Left colon (tissue), 2 donors: ENCODE measurements at regions not wholly inside any gene's neighbourhood (a gene's known extent, or its start where the extent isn't known, plus 50 kb on each side); places are given as distances from the start of the nearest gene placed in this dataset.
"Not testable (repeated sequence)": the region's sequence is repeated elsewhere in the genome, so short reads cannot be mapped to it uniquely, and the experiment has no call there.

ENCODE experiments used
- ATAC-seq: fragments of 200-7000 bp; cut with Tn5 transposase; one replicate; pipeline ENCODE4 v1.9.1; 2020; ENCODE audit warnings: mild to moderate bottlenecking, moderate library complexity
- DNase-seq, 2 donors: peaks; one replicate each; pipeline ENCODE4 v3.0.0-alpha.2; 2020
- intact Hi-C, 2 donors: fragments of 100-400 bp; cut with DNase I in 1 of 2; cut with micrococcal nuclease in 1 of 2; formaldehyde crosslinking; loops; one replicate each; pipeline versions ENCODE4 v1.11.2 to v1.14.0; 2022; cut with DNase I, micrococcal nuclease
- donor health status: DM: no; HTN: no; CAD: no.
- donor health status: DM: yes; HTN: yes; CAD: no.

DNA sequence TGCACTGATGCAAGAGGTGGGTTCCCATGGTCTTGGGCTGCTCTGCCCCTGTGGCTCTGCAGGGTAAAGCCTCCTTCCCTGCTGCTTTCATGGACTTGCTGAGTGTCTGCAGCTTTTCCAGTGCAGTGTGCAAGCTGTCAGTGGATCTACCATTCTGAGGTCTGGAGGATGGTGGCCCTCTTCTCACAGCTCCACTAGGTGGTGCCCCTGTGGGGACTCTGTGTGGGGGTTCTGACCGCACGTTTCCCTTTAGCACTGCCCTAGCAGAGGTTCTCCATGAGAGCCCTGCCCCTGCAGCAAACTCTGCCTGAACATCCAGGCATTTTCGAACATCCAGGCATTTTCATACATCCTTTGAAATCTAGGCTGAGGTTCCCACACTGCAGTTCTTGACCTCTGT, 329.8 kb upstream of the NAALADL2 start:
- ATAC-seq: no peak
- intact Hi-C loops: no loop called here
- no peak for DNase-seq

DNA sequence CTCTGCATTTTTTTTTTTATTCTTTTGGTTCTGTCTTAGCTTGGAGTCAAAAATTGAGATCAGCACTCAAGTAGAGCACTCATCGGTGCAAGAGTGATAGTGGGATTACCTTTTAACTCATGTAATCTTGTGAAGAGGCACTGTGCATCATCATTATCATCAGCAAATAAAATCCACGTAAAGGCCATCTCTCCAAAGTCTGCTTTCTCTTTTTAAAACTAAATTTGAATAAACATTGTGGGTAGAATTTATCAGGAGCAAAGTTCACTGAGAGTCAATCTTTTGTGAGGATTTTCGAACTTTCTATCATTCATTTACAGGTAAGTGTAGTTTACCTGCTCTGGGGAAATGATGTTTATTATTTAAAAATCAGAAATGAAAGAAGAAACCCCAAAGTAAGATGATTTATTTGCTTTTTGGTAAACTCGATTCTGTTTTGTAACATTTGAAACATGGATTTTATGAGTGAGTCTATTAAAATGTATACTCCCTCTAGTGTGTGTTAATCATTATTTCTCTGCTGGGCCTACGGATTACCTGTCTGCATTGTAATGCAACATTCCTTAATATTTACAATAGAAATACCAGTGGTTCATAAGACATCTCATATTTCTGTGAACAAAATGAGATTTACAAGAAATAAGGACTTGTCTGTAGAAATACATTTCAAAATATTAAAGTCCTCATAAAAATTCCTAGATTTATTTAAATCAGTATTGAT, 327.7 kb upstream of the NAALADL2 start:
- intact Hi-C loops: no loop called here
- DNase-seq (no peak), ATAC-seq (no peak)

DNA sequence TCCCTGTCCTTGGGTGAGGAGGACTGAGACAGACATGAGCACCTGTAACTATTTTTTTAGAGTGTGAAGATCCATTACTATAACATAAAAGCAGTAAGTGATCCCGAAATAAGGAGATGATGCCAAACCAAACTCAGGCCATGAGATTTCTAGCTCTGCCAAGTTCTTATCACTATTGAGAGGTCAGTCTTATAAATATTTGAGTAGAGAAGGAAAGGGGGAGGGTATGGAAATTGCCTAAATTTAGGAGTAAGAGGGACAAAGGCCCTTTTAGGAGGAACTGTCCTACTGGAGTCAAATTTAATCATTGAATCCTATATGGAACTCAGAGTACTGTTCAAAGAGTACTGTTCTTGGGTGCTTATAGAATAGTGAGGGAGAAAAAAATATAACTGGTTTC, 326.9 kb upstream of the NAALADL2 start:
- ATAC-seq (no peak), DNase-seq (no peak)
- intact Hi-C loops: no loop called here

DNA sequence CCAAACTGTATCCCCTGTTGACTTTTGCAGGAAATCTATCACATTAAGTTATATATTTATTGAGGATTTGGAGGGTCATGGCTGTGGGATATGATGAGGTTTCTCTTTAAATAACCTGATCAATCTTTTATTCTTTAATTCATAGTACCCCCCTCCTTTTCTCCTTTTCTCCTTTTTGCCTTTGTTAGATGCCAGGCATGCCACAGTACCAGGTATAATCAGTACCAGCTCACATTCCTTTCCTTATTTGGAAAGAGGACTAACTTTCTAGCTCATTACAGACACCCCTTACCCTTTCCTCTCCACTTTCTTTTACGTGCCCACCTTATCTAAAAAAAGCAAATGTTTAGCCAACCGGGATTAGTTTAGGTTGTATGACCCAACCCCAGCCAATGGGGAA, 326.4 kb upstream of the NAALADL2 start:
- intact Hi-C loops: no loop called here
- ATAC-seq: no peak
- no peak for DNase-seq

DNA sequence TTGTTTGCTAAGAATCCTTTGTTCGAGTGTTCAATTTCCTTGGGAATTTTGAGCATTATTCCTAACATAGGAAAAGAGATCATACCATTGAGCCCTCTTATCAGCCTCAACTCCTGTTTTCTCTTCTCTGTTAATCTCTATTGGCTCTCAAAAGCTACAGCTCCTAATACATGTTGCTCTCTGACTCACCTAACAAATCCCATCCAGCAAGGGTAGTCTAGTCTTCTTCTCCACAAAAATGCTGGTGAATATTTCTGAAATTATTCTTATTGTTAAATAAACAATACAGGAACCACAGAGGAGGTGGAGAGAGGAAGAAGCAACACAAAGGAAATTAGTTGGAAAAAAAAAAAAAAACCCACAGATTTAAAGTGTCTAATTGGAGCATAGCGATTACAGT, 325.8 kb upstream of the NAALADL2 start:
- ATAC-seq: no peak
- intact Hi-C loops: no loop called here
- no peak for DNase-seq

DNA sequence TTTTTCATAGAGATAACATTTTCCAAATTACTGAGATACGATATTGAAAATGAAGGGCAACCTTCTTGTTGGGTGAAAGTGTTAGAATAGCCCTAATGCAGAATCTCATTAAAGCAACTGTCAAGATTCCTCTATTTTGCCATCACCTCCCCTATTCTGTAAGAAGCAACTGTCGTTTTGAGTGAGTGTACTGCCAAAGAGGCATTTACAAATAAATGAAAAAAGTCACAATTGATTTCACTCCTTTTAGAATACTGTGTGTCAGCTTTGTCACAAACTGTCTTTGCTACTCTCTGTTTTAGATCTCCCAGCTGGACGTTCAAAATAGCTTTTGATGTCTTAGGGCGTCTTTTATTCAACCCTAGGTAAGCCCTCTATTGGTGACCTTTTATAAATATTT, 322.8 kb upstream of the NAALADL2 start:
- ATAC-seq (no peak), DNase-seq (no peak)
- intact Hi-C loops: no loop called here

DNA sequence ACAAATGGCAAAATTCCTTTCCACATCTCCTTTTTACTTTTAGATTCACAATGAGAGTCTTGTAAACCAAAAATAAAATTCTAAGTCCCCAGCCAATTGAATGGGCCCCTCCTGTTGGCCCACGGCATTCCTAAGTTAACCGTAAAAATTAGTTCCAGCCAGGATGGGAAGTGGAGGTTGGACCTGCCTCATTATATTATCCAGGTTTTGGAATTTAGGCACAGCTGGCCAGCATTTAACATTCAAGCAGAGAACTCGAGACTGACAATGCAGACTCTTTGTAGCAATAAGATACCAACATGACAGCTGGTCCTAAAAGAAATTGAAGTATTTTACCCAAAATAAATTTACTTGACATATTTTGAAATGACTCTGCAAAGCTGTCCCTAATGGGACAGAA, 321.0 kb upstream of the NAALADL2 start:
- no peak for ATAC-seq
- DNase-seq: no peak

DNA sequence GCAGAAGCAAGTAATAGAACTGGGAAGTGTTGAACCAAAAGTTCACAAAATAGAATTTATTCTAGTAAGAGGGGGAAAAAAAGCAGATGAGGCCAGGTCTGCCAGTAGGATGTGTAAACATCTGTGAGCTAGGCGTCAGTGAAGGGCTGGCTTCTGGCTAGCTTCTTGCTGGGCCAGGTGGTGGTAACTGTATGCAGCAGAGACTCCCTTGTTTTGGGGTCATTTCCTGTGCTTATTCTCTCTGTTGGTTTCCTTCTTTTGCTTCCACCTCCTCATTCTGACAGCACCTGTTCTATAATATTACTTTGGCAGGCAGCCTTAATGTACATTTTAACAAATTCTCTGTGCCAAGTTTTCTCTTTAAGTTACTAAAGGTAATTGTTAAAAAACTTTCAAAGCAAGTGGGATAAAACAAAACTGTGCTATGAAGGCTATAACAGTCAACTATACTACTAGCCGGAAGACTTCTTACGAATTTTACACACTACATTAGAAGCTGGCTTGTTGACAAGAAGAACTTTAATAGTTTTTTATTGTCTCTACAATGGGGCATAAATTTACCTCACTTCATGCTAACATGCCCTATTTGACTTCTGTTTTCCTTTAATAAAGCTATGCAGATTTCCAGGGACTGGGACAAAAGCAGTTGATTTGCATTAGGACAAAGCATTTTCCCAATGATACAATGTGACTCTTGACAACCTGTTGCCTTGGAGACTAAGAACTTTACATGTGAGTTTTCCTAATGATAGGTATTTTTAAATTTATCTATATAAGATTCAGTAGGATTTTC, 318.8 kb upstream of the NAALADL2 start:
- intact Hi-C loops: no loop called here

More for the DNA sequence above, 321.0 kb upstream of the NAALADL2 start:
- intact Hi-C loops: no loop called here

DNA sequence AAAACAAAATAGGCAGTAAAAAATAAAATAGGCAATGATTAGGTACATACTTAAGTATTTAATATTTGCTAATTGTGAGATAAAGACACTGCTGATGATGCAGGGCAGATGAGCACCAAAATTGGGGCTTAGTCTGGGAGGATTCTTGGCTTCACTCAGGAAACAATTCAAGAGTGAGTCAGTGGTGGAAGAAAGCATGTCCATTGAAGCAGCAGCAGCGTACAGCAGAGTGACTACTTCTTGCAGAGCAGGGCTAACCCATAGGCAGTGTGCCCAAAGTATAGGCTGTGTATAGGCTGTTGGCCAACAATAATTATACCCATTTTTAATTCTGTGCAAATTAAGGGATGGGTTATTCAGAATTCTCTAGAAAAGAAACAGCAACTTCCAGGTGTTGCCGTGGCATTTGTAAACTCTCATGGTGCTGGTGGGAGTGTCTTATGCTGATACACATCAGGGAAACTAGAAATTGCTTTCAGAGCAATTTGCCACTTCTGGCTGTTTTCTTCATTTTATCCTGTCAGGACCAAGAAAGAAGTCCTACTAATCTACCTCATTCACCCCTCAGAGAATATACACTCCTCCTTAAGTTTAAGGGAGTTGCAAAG, 317.3 kb upstream of the NAALADL2 start:
- intact Hi-C loops: no loop called here
- ATAC-seq (no peak), DNase-seq (no peak)

More for the DNA sequence above, 318.8 kb upstream of the NAALADL2 start:
- ATAC-seq: peak; percentile 24
- no peak for DNase-seq

DNA sequence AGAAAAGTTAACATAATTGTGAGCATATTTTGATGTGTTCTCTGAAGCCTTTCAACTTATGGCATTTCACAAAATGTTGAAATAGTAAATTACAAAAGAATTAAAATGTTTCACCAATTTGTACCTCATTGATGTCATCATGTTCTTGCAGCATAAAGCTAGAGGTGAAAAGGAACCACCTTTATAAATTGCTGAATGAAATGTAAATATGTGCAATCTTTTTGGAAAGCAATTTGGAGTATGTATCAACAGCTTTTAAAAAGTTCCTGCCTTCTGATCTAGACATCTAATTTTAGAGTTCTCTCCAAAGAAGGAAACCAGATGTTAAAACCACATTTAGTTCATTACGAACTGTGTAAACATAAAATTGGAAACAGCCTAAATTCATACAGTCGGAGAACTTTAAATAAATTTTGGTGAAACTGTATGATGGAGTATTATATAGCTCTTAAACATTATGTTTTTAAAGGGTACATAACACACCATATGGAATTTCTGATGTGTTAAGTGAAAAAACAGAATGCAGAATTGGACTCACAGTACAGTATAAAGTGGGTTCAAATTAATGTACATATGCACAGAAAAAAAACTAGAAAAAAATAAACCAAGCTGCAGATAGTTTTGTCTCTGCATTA, 311.2 kb upstream of the NAALADL2 start:
- no peak for ATAC-seq
- DNase-seq: no peak
- intact Hi-C loops: no loop called here

DNA sequence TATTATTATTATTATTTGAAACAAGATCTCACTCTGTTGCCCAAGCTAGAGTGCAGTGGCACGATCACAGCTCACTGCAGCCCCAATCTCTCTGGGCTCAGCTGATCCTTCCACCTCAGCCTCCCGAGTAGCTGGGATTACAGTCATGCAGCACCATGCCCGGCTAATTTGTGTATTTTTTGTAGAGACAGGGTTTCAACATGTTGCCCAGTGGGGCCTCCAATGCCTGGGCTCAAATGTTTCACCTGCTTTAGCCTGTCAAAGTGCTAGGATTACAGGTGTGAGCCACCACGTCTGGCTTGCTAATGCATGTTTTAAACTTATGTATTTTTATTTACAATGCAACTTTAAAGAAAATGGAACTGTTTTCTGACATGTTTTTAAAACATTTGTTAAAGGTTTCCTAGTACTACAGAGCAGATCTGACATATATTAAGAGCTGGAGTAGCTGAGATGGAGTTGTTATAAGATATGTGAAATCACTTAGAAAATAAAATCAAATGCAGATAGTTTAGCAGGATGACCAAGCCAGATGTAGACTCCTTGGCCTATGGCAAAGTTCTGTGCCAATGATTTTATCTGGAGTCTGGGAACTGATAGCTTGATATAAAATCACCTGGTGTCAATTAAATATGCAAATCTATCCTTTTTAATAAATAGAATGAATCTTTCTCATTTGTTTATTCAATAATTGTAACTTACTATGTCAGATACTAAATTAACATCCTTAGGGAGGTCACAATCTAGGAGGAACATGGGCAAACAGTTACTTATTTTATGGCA, 310.1 kb upstream of the NAALADL2 start:
- ATAC-seq (no peak), DNase-seq (no peak)
- intact Hi-C loops: no loop called here

DNA sequence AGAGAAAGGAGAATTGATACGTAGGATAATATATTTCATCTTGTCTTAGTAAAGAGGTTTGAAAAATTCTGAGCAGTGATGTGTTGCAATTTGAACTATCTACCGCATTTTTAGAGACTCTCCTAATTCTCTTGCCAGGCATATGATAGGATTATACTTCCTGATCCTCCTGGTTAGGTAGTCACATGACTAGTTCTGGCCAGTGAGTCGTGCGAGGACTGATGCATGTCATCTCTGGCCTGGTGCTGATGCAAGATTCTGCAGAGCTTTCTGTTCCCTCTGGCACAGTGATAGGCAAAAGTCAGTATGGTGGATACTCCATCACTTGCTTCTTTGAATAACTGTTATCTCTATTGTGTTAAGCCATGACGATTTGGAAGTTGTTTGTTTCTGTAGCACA, 277.6 kb upstream of the NAALADL2 start:
- ATAC-seq (no peak), DNase-seq (no peak)
- intact Hi-C loops: no loop called here

DNA sequence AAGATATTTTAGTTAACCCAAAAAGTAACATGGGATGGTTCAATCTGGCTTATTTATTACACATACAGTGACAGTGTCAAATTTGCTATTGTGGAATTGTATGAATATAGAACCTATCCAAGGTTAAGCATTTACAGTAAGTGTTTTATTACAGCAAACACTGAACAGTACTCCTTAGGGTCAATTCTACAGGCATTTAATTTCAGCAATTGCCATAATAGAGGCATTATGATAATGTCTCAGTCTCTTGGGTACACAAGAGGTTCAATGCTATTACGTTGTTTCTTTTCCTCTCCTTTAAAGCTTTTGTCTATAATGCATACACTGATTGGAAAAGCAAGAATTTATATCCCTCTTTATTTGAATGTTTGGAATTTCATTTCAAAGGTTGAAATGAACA, 275.7 kb upstream of the NAALADL2 start:
- intact Hi-C loops: no loop called here
- DNase-seq (no peak), ATAC-seq (no peak)

DNA sequence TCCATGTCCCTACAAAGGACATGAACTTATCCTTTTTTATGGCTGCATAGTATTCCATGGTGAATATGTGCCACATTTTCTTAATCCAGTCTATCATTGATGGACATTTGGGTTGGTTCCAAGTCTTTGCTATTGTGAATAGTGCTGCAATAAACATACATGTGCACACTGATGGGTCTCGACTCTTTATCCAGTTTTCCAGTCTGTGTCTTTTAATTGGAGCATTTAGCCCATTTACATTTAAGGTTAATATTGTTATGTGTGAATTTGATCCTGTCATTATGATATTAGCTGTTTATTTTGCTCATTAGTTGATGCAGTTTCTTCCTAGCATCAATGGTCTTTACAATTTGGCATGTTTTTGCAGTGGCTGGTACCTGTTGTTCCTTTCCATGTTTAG, 272.0 kb upstream of the NAALADL2 start:
- intact Hi-C loops, ATAC-seq, DNase-seq: not testable (repeated sequence)

DNA sequence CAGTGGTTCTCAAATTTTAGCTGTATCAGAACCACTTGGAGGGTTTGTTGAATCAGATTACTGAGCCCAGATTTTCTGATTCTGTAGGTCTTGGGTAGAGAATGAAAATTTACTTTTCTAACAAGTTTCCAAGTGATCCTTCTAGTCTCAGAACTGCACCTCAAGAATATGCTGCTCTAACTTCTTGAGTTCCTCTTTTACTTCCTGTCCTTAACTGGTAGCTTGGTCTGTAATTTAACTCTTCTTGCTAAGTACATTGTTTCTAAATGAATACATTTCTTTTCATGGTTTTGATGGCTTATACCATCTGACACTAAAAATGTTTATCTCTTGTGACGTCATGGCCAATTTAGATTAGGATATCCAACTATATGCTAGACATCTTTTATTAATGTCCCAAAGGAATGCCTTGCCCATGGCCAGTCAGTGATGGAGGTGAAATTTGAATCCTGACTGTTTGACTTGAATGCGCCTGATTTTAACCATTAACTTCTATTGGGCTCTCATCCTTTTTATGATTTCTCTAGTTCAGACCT, 262.6 kb upstream of the NAALADL2 start:
- ATAC-seq: no peak

DNA sequence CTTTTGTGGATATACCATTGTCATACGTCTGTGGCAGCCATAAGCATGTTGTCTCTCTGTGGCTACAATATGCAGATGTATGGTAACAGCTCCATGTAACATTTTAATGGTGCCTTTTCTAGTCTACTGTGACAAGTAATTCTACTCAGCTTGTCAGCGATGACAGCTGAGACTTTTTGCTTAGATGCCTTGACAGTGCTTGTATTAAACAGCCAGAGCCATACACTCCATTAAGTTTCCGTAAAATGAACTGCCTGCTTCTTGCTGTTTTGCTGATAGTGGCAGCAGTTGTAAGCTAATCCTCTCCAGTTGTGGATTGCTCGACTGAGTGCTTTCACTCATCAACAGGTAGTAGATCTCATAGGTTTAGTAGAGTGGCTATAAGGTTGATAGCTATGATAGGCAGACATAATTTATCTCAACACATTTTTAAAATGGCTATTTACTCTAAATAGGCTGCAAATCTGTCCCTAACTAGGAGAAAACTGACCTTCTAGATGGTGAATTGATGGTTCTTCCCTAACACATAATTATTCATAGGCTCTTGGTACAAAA, 260.2 kb upstream of the NAALADL2 start:
- intact Hi-C loops: no loop called here
- DNase-seq (no peak), ATAC-seq (no peak)

More for the DNA sequence above, 262.6 kb upstream of the NAALADL2 start:
- DNase-seq: no peak
- intact Hi-C loops: no loop called here

DNA sequence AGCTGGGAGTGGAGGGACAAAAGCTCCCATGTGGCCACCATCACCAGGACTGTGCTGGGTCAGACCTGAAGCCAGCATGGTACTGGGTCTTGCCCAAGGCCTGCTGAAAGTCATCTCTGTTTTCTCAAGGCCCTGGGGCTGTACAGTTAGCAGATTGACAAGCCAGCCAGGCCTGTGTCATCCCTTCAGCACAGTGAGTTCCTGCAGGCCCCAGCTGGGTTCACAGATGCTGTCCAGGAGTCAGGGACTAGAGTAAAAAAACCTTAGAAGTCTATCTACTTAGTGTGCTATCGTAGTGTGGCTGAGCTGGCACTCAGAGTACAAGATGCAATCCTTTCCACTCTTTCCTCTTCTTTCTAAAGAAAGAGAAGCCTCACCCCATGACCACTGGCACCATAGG, 246.0 kb upstream of the NAALADL2 start:
- DNase-seq: no peak
- no peak for ATAC-seq
- intact Hi-C loops: no loop called here

DNA sequence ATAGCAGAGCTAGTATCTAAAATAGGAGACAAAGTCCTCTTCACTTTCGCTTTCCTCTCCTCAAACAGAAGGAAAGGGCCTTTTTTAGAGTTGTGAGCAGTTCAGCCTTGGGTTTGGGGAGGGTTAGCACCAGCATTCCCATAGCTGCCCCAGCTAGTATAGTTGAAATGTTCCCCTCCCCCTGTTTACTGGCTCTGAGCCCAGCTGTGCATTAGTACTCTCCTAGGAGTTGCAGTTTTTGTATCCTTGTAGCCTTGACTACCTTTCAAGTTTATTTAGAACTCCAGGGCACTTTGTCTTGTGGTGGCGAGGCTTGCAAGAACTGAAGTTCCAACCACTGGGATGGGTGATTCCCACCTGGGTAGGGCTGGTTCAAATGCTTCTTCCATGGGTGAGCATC, 245.1 kb upstream of the NAALADL2 start:
- ATAC-seq (no peak), DNase-seq (no peak)
- intact Hi-C loops: no loop called here
